ENCODE measurements at regions not wholly inside any gene's neighbourhood (a gene's known extent, or its start where the extent isn't known, plus 50 kb on each side); places are given as distances from the start of the nearest gene placed in this dataset.

GRCh38 chr10:128967980-128968756 lies 498.9 kb upstream of the MGMT start:
- TF ChIP-seq POLR2A (IDR thresholded peaks at IDR 0.05; ENCODE audit: low read length) = no peak
- no peak for TF ChIP-seq GATA1 (IDR thresholded peaks at IDR 0.05; ENCODE audit: low read depth, low read length)

Data from erythroblast (primary cell).